ENCODE measurements at regions not wholly inside any gene's neighbourhood (a gene's known extent, or its start where the extent isn't known, plus 50 kb on each side); places are given as distances from the start of the nearest gene placed in this dataset.

GRCh38 chr1:98817821-98818220 is 156.3 kb downstream of the SNX7 start:
- TF ChIP-seq RCOR1 (IDR thresholded peaks at IDR 0.05; ENCODE audit: low read length): no peak
- TF ChIP-seq SMC3 (IDR thresholded peaks at IDR 0.05; ENCODE audit: low read depth, low read length): no peak

Data from SK-N-SH (cell line).